Transverse colon (tissue), 4 donors: ENCODE measurements at regions not wholly inside any gene's neighbourhood (a gene's known extent, or its start where the extent isn't known, plus 50 kb on each side); places are given as distances from the start of the nearest gene placed in this dataset.

Experiments
- DNase-seq: peaks from one replicate; pipeline ENCODE4 v3.0.0-alpha.2; 2019
- H3K27ac ChIP-seq, 4 donors: fragments of 200-600 bp; sonication (generic); 2 replicates each; pipeline ENCODE4 v1.5.1; 2016 to 2018; ENCODE audit warnings: inconsistent platforms in 4 of 4
- H3K27me3 ChIP-seq: fragments of 200-600 bp; sonication (generic); 2 replicates; pipeline ENCODE4 v1.5.1; 2017; ENCODE audit warnings: inconsistent platforms
- H3K36me3 ChIP-seq, 4 donors: fragments of 200-600 bp; sonication (generic); 2 replicates each; pipeline ENCODE4 v1.5.1; 2017 to 2019; ENCODE audit warnings: inconsistent platforms in 4 of 4
- H3K4me1 ChIP-seq, 4 donors: fragments of 200-600 bp; sonication (generic); 2 replicates each; pipeline ENCODE4 v1.5.1; 2017 to 2020; ENCODE audit warnings: inconsistent platforms in 4 of 4
- H3K4me3 ChIP-seq, 4 donors: fragments of 200-600 bp; sonication (generic); 1 replicate in 1 of 4; 2 replicates in 3 of 4; pipeline versions ENCODE4 v1.5.1 to v1.6.1; 2017 to 2019; ENCODE audit warnings: inconsistent platforms in 4 of 4
- H3K9me3 ChIP-seq, 2 donors: fragments of 200-600 bp; sonication (generic); 2 replicates each; pipeline ENCODE4 v1.5.1; 2017 to 2019; ENCODE audit warnings: inconsistent platforms in 2 of 2
- CTCF ChIP-seq, 5 experiments: fragments of 200-600 bp in 3 of 5; fragments of 450-650 bp in 2 of 5; sonication (generic) in 3 of 5; IDR thresholded peaks; 1 replicate in 2 of 5; 2 replicates in 3 of 5; pipeline ENCODE4 v1.5.1; 2016 to 2017; ENCODE audit warnings: antibody characterized with exemption in 5 of 5, inconsistent platforms in 3 of 5, mild to moderate bottlenecking in 2 of 5, moderate library complexity in 1 of 5
- EP300 ChIP-seq: sonication (generic); formaldehyde crosslinking; IDR thresholded peaks from one replicate; pipeline ENCODE4 v1.6.1; 2017; ENCODE audit warnings: antibody characterized with exemption, low read depth
- POLR2A ChIP-seq: fragments of 450-650 bp; IDR thresholded peaks from one replicate; pipeline ENCODE4 v1.6.1; 2016; ENCODE audit warnings: antibody characterized with exemption, mild to moderate bottlenecking, moderate library complexity
- POLR2AphosphoS5 ChIP-seq, 3 donors: sonication (generic); formaldehyde crosslinking; IDR thresholded peaks; one replicate each; pipeline ENCODE4 v1.6.1; 2016; ENCODE audit warnings: antibody characterized with exemption in 3 of 3
- WGBS, 2 donors: methylation state at CpG; one replicate each; pipeline ENCODE4 v1.1.5; 2018; ENCODE audit warnings: low coverage in 1 of 2; 5-methylcytosine and 5-hydroxymethylcytosine counted together
- in situ Hi-C, 4 donors: fragments of 200-750 bp; cut with MboI; loops; one replicate each; pipeline versions ENCODE4 v1.15.0 to v1.15.1; 2017; ENCODE audit warnings: low sequenced_read_pairs in 3 of 4, low pct_ligation_motif_present in 1 of 4, low pct_unique_long_range_greater_than_20kb in 1 of 4
- intact Hi-C: fragments of 100-400 bp; cut with DNase I; formaldehyde crosslinking; loops from one replicate; pipeline ENCODE4 v1.15.1; 2023; ENCODE audit warnings: low total_unique reads

DNA sequence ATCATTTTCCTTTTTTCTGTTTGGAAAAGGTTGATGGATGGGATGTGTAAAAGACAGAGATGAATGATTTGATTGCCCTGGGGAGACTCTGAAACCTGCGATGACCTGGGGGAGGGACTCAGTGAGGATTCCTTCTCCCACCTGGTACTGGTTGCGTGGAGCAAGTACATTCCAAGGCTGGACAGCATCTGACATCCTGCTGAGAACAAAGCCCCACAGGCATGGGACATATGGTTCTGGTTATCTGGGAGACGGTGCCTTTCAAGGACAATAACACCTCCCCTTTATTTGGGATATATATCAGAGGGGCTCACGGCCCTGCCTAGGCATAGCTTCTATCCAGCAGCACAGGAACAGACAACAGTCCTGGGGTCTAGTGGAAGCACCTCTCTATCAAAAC, 527.8 kb downstream of the METTL15 start:
- H3K4me3 ChIP-seq: no peak overlapping the region
- intact Hi-C loops (no loop called here), in situ Hi-C loops (no loop called here)
- TF ChIP-seq POLR2A (no peak), POLR2AphosphoS5 (IDR thresholded peaks at IDR 0.05) (no peak), CTCF (IDR thresholded peaks at IDR 0.05) (no peak), EP300 (no peak)
- DNase-seq: no peak
- no peak overlapping the region for H3K27ac ChIP-seq
- no peaks in the 10 kb centered on the region for H3K27me3 ChIP-seq
- 43 to 68% methylated on average over 1 to 4 of the region's 4 CpGs for WGBS, 2 donors
- H3K4me1 ChIP-seq: no peaks in the 10 kb centered on the region
- no peaks in the 10 kb centered on the region for H3K9me3 ChIP-seq
- H3K36me3 ChIP-seq: no peaks in the 10 kb centered on the region

DNA sequence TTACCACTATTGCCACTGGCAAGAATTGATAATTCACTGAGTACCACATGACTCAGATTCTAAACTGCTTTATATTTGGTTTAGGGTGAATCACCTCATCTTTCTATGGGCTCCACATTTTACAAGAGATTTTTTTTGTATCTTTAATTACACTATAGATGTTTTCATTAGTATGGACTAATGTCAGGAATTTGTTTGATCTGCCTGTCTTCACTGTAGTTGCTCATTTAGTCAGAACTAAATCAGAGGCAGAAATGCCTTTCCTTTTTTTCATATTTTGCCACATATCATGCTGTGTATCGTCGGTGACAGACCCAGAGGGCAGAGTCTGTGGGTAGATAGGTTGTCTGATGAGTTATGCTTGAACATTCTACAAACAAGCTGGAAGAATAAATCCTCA, 524.1 kb downstream of the METTL15 start:
- Histone ChIP-seq H3K36me3 (no peaks in the 10 kb centered on the region), H3K27me3 (no peaks in the 10 kb centered on the region), H3K4me3 (no peak overlapping the region), H3K4me1 (no peaks in the 10 kb centered on the region), H3K9me3 (no peaks in the 10 kb centered on the region), H3K27ac (no peak overlapping the region)
- intact Hi-C loops: no loop called here
- DNase-seq: no peak
- TF ChIP-seq CTCF (IDR thresholded peaks at IDR 0.05) (no peak), EP300 (no peak), POLR2AphosphoS5 (IDR thresholded peaks at IDR 0.05) (no peak), POLR2A (no peak)
- in situ Hi-C loops: no loop called here
- 89 to 100% methylated on average over 2 of the region's 2 CpGs for WGBS, 2 donors

- in situ Hi-C loops: no loop called here
- Histone ChIP-seq H3K9me3 (no peaks in the 10 kb centered on the region), H3K27ac (no peak overlapping the region), H3K4me1 (no peaks in the 10 kb centered on the region), H3K36me3 (no peaks in the 10 kb centered on the region), H3K4me3 (no peak overlapping the region), H3K27me3 (no peaks in the 10 kb centered on the region)
- intact Hi-C loops: no loop called here
- WGBS, 2 donors: 20 to 36% methylated on average over 1 of the region's 1 CpG
- TF ChIP-seq EP300 (no peak), POLR2AphosphoS5 (IDR thresholded peaks at IDR 0.05) (no peak), POLR2A (no peak), CTCF (IDR thresholded peaks at IDR 0.05) (no peak)
- DNase-seq: no peak
These were observed 523.0 kb downstream of the METTL15 start for GRCh38 chr11:28631148-28631547.

GRCh38 chr11:28629235-28629634, 521.0 kb downstream of the METTL15 start:
- no peaks in the 10 kb centered on the region for H3K9me3 ChIP-seq
- H3K27me3 ChIP-seq: no peaks in the 10 kb centered on the region
- no peak overlapping the region for H3K4me3 ChIP-seq
- DNase-seq: no peak
- intact Hi-C loops (no loop called here), in situ Hi-C loops (no loop called here)
- no peak overlapping the region for H3K27ac ChIP-seq
- TF ChIP-seq POLR2AphosphoS5 (IDR thresholded peaks at IDR 0.05): no peak
- no peak for TF ChIP-seq CTCF (IDR thresholded peaks at IDR 0.05)
- no peak for TF ChIP-seq EP300
- no peak for TF ChIP-seq POLR2A
- 77% methylated on average over 3 of the region's 3 CpGs for WGBS, 2 donors
- H3K36me3 ChIP-seq: no peaks in the 10 kb centered on the region
- no peaks in the 10 kb centered on the region for H3K4me1 ChIP-seq
